ENCODE measurements at regions not wholly inside any gene's neighbourhood (a gene's known extent, or its start where the extent isn't known, plus 50 kb on each side); places are given as distances from the start of the nearest gene placed in this dataset.

- Mint-ChIP-seq H3K4me3 (no peak overlapping the region), H3K9me3 (no peaks in the 10 kb centered on the region), H3K27me3 (no peaks in the 10 kb centered on the region), H3K36me3 (ENCODE audit: low read depth) (no peaks in the 10 kb centered on the region), H3K4me1 (ENCODE audit: low read depth) (peaks cover 68% of the 10 kb centered on the region), H3K27ac (peak overlapping the region; percentile 3)
- ChIA-PET POLR2A (interaction anchor here (2.5 kb wide), 1 partner anchor 68 kb away, joined by 12 read pairs; the partner anchor contains the start of gene SP4), CTCF (no interaction called here)
- Histone ChIP-seq H3K27me3 (ENCODE audit: control insufficient read depth in 1 of 2, insufficient read depth in 2 of 2, low read length in 2 of 2) (no peaks in the 10 kb centered on the region), H3K4me3 (ENCODE audit: low read length) (no peak overlapping the region), H3K4me1 (ENCODE audit: insufficient read depth, low read length) (peaks cover 43% of the 10 kb centered on the region), H3K9me3 (ENCODE audit: control insufficient read depth in 1 of 2, insufficient read depth in 1 of 2, low read length in 2 of 2) (no peaks in the 10 kb centered on the region), H3K36me3 (ENCODE audit: insufficient read depth, low read length) (no peaks in the 10 kb centered on the region), H3K27ac (ENCODE audit: low read depth in 1 of 2, low read length in 2 of 2) (no peak overlapping the region)
- no peak for ATAC-seq (ENCODE audit: poor library complexity)
- intact Hi-C loops (cut with DNase I, micrococcal nuclease) = no loop called here
- TF ChIP-seq CTCF (IDR thresholded peaks at IDR 0.05) = no peak
- no peak for DNase-seq
Measured at GRCh38 chr7:21359163-21359562, 68.7 kb upstream of the SP4 start.

- ChIA-PET POLR2A (interaction anchor here (0.6 to 0.9 kb wide), 4 partner anchors 9 to 78 kb away, joined by 3 to 5 read pairs (median 4); no protein-coding TSS in a partner anchor), CTCF (interaction anchor here (0.5 to 1.4 kb wide), 3 partner anchors 12 to 137 kb away, joined by 3 read pairs; no protein-coding TSS in a partner anchor)
- H3K4me1 Mint-ChIP-seq (ENCODE audit: low read depth) = peaks cover 55% of the 10 kb centered on the region
- no peaks in the 10 kb centered on the region for H3K36me3 Mint-ChIP-seq (ENCODE audit: low read depth)
- H3K9me3 Mint-ChIP-seq = no peaks in the 10 kb centered on the region
- H3K36me3 ChIP-seq (ENCODE audit: insufficient read depth, low read length) = no peaks in the 10 kb centered on the region
- DNase-seq (no peak), ATAC-seq (ENCODE audit: poor library complexity) (no peak)
- no peak overlapping the region for H3K27ac ChIP-seq (ENCODE audit: low read depth in 1 of 2, low read length in 2 of 2)
- peaks cover 31% of the 10 kb centered on the region for H3K4me1 ChIP-seq (ENCODE audit: insufficient read depth, low read length)
- no peaks in the 10 kb centered on the region for H3K27me3 Mint-ChIP-seq
- no peak overlapping the region for H3K27ac Mint-ChIP-seq
- TF ChIP-seq CTCF (IDR thresholded peaks at IDR 0.05) = no peak
- intact Hi-C loops (cut with DNase I, micrococcal nuclease) = no loop called here
- no peaks in the 10 kb centered on the region for H3K9me3 ChIP-seq (ENCODE audit: control insufficient read depth in 1 of 2, insufficient read depth in 1 of 2, low read length in 2 of 2)
- no peak overlapping the region for H3K4me3 Mint-ChIP-seq
- H3K27me3 ChIP-seq (ENCODE audit: control insufficient read depth in 1 of 2, insufficient read depth in 2 of 2, low read length in 2 of 2) = no peaks in the 10 kb centered on the region
- no peak overlapping the region for H3K4me3 ChIP-seq (ENCODE audit: low read length)
Measured at GRCh38 chr7:21361413-21362125, 66.3 kb upstream of the SP4 start.

- TF ChIP-seq CTCF (IDR thresholded peaks at IDR 0.05) = no peak
- Histone ChIP-seq H3K36me3 (ENCODE audit: insufficient read depth, low read length) (no peaks in the 10 kb centered on the region), H3K4me1 (ENCODE audit: insufficient read depth, low read length) (peaks cover 11% of the 10 kb centered on the region), H3K4me3 (ENCODE audit: low read length) (no peak overlapping the region), H3K27ac (ENCODE audit: low read depth in 1 of 2, low read length in 2 of 2) (no peak overlapping the region), H3K9me3 (ENCODE audit: control insufficient read depth in 1 of 2, insufficient read depth in 1 of 2, low read length in 2 of 2) (no peaks in the 10 kb centered on the region), H3K27me3 (ENCODE audit: control insufficient read depth in 1 of 2, insufficient read depth in 2 of 2, low read length in 2 of 2) (no peaks in the 10 kb centered on the region)
- no peak overlapping the region for H3K4me3 Mint-ChIP-seq
- intact Hi-C loops (cut with DNase I, micrococcal nuclease) = no loop called here
- no peaks in the 10 kb centered on the region for H3K9me3 Mint-ChIP-seq
- no peak overlapping the region for H3K27ac Mint-ChIP-seq
- H3K36me3 Mint-ChIP-seq (ENCODE audit: low read depth) = no peaks in the 10 kb centered on the region
- ATAC-seq (ENCODE audit: poor library complexity) (no peak), DNase-seq (no peak)
- POLR2A ChIA-PET = interaction anchor here (1.2 to 1.7 kb wide), 2 partner anchors 9 to 12 kb away, joined by 3 to 5 read pairs; no protein-coding TSS in a partner anchor
- no peaks in the 10 kb centered on the region for H3K27me3 Mint-ChIP-seq
- peaks cover 39% of the 10 kb centered on the region for H3K4me1 Mint-ChIP-seq (ENCODE audit: low read depth)
- CTCF ChIA-PET = no interaction called here
Measured at GRCh38 chr7:21364801-21365271, 63.0 kb upstream of the SP4 start.
